ENCODE measurements at regions not wholly inside any gene's neighbourhood (a gene's known extent, or its start where the extent isn't known, plus 50 kb on each side); places are given as distances from the start of the nearest gene placed in this dataset.

- TF ChIP-seq POLR2A (IDR thresholded peaks at IDR 0.05) = no peak
- no peak for TF ChIP-seq CTCF (IDR thresholded peaks at IDR 0.05)
These were observed 232.0 kb downstream of the PCDH20 start for GRCh38 chr13:61183670-61184069.

Measured in body of pancreas (tissue), 4 donors.